ENCODE measurements at regions not wholly inside any gene's neighbourhood (a gene's known extent, or its start where the extent isn't known, plus 50 kb on each side); places are given as distances from the start of the nearest gene placed in this dataset.

DNA sequence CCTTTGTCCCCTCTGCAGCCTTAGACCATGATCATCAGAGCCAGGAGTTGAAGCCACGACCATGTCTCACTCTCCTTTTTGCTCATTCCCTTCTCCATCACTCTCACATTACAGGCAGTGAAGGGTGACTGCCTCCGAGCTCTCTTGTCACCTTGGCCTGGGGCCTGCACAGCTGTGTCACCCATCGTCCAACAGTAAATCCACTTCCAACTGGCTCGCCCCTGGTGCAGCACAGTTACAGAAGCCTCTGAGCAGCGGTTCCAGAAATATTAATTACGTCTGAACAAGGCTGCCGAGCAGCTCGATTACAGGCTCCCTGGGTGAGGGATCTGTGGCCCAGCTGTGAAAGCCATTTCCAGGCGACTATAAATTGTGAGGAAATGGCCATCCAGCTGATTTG lies 528.2 kb downstream of the NR2F2 start:
- no peaks in the 10 kb centered on the region for H3K4me1 ChIP-seq (ENCODE audit: control insufficient read depth, insufficient read depth, low read length)
- CTCF ChIA-PET, result interaction anchor here (0.5 to 1.9 kb wide), 4 partner anchors 8 to 1446 kb away, joined by 3 to 4 read pairs (median 4); no protein-coding TSS in a partner anchor
- no peak overlapping the region for H3K4me3 ChIP-seq (ENCODE audit: low read depth, low read length)
- no peak overlapping the region for H3K27ac ChIP-seq (ENCODE audit: extremely low read depth, low read depth, low read length)
- H3K9me3 ChIP-seq (ENCODE audit: control insufficient read depth, insufficient read depth, low read depth, low read length), result no peaks in the 10 kb centered on the region
- no peaks in the 10 kb centered on the region for H3K36me3 ChIP-seq (ENCODE audit: control insufficient read depth in 2 of 2, insufficient read depth in 1 of 2, low read length in 2 of 2)
- TF ChIP-seq, protein P1, sequence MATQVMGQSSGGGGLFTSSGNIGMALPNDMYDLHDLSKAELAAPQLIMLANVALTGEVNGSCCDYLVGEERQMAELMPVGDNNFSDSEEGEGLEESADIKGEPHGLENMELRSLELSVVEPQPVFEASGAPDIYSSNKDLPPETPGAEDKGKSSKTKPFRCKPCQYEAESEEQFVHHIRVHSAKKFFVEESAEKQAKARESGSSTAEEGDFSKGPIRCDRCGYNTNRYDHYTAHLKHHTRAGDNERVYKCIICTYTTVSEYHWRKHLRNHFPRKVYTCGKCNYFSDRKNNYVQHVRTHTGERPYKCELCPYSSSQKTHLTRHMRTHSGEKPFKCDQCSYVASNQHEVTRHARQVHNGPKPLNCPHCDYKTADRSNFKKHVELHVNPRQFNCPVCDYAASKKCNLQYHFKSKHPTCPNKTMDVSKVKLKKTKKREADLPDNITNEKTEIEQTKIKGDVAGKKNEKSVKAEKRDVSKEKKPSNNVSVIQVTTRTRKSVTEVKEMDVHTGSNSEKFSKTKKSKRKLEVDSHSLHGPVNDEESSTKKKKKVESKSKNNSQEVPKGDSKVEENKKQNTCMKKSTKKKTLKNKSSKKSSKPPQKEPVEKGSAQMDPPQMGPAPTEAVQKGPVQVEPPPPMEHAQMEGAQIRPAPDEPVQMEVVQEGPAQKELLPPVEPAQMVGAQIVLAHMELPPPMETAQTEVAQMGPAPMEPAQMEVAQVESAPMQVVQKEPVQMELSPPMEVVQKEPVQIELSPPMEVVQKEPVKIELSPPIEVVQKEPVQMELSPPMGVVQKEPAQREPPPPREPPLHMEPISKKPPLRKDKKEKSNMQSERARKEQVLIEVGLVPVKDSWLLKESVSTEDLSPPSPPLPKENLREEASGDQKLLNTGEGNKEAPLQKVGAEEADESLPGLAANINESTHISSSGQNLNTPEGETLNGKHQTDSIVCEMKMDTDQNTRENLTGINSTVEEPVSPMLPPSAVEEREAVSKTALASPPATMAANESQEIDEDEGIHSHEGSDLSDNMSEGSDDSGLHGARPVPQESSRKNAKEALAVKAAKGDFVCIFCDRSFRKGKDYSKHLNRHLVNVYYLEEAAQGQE (tag by site-specific recombination; IDR thresholded peaks at IDR 0.05), result no peak
- TF ChIP-seq EGR2 (tag by site-specific recombination; IDR thresholded peaks at IDR 0.05; ENCODE audit: low read depth), result no peak
- TF ChIP-seq, protein P2, sequence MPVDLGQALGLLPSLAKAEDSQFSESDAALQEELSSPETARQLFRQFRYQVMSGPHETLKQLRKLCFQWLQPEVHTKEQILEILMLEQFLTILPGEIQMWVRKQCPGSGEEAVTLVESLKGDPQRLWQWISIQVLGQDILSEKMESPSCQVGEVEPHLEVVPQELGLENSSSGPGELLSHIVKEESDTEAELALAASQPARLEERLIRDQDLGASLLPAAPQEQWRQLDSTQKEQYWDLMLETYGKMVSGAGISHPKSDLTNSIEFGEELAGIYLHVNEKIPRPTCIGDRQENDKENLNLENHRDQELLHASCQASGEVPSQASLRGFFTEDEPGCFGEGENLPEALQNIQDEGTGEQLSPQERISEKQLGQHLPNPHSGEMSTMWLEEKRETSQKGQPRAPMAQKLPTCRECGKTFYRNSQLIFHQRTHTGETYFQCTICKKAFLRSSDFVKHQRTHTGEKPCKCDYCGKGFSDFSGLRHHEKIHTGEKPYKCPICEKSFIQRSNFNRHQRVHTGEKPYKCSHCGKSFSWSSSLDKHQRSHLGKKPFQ (tag by site-specific recombination; IDR thresholded peaks at IDR 0.05), result no peak
- TF ChIP-seq ZNF324 (tag by site-specific recombination; IDR thresholded peaks at IDR 0.05), result no peak
- TF ChIP-seq ZNF248 (tag by site-specific recombination; IDR thresholded peaks at IDR 0.05), result no peak
- no peak for TF ChIP-seq OSR2 (tag by site-specific recombination; IDR thresholded peaks at IDR 0.05)
- TF ChIP-seq, protein P3, sequence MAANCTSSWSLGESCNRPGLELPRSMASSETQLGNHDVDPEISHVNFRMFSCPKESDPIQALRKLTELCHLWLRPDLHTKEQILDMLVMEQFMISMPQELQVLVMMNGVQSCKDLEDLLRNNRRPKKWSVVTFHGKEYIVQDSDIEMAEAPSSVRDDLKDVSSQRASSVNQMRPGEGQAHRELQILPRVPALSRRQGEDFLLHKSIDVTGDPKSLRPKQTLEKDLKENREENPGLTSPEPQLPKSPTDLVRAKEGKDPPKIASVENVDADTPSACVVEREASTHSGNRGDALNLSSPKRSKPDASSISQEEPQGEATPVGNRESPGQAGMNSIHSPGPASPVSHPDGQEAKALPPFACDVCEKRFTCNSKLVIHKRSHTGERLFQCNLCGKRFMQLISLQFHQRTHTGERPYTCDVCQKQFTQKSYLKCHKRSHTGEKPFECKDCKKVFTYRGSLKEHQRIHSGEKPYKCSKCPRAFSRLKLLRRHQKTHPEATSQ (tag by site-specific recombination; IDR thresholded peaks at IDR 0.05), result no peak
- TF ChIP-seq SP3 (tag by site-specific recombination; IDR thresholded peaks at IDR 0.05), result no peak
- no peak for TF ChIP-seq ZNF660 (tag by site-specific recombination; IDR thresholded peaks at IDR 0.05)
- TF ChIP-seq HOXC10 (CRISPR knock-in tag; IDR thresholded peaks at IDR 0.05), result no peak
- TF ChIP-seq ZNF768 (tag by site-specific recombination; IDR thresholded peaks at IDR 0.05), result no peak
- TF ChIP-seq, protein P4, sequence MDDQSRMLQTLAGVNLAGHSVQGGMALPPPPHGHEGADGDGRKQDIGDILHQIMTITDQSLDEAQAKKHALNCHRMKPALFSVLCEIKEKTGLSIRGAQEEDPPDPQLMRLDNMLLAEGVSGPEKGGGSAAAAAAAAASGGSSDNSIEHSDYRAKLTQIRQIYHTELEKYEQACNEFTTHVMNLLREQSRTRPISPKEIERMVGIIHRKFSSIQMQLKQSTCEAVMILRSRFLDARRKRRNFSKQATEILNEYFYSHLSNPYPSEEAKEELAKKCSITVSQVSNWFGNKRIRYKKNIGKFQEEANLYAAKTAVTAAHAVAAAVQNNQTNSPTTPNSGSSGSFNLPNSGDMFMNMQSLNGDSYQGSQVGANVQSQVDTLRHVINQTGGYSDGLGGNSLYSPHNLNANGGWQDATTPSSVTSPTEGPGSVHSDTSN (CRISPR knock-in tag; IDR thresholded peaks at IDR 0.05), result no peak
- no peak for TF ChIP-seq ZNF830 (tag by site-specific recombination; IDR thresholded peaks at IDR 0.05; ENCODE audit: low read depth)
- no peak for TF ChIP-seq ZFP69B (tag by site-specific recombination; IDR thresholded peaks at IDR 0.05)
- TF ChIP-seq, protein P5, sequence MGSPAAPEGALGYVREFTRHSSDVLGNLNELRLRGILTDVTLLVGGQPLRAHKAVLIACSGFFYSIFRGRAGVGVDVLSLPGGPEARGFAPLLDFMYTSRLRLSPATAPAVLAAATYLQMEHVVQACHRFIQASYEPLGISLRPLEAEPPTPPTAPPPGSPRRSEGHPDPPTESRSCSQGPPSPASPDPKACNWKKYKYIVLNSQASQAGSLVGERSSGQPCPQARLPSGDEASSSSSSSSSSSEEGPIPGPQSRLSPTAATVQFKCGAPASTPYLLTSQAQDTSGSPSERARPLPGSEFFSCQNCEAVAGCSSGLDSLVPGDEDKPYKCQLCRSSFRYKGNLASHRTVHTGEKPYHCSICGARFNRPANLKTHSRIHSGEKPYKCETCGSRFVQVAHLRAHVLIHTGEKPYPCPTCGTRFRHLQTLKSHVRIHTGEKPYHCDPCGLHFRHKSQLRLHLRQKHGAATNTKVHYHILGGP (tag by site-specific recombination; IDR thresholded peaks at IDR 0.05), result no peak
- TF ChIP-seq RBAK (tag by site-specific recombination; IDR thresholded peaks at IDR 0.05), result no peak
- TF ChIP-seq, protein P6, sequence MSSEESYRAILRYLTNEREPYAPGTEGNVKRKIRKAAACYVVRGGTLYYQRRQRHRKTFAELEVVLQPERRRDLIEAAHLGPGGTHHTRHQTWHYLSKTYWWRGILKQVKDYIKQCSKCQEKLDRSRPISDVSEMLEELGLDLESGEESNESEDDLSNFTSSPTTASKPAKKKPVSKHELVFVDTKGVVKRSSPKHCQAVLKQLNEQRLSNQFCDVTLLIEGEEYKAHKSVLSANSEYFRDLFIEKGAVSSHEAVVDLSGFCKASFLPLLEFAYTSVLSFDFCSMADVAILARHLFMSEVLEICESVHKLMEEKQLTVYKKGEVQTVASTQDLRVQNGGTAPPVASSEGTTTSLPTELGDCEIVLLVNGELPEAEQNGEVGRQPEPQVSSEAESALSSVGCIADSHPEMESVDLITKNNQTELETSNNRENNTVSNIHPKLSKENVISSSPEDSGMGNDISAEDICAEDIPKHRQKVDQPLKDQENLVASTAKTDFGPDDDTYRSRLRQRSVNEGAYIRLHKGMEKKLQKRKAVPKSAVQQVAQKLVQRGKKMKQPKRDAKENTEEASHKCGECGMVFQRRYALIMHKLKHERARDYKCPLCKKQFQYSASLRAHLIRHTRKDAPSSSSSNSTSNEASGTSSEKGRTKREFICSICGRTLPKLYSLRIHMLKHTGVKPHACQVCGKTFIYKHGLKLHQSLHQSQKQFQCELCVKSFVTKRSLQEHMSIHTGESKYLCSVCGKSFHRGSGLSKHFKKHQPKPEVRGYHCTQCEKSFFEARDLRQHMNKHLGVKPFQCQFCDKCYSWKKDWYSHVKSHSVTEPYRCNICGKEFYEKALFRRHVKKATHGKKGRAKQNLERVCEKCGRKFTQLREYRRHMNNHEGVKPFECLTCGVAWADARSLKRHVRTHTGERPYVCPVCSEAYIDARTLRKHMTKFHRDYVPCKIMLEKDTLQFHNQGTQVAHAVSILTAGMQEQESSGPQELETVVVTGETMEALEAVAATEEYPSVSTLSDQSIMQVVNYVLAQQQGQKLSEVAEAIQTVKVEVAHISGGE (tag by site-specific recombination; conservative IDR thresholded peaks at IDR 0.05; ENCODE audit: low read depth), result no peak
- no peak for TF ChIP-seq ZNF292 (tag by site-specific recombination; IDR thresholded peaks at IDR 0.05; ENCODE audit: borderline replicate concordance, low read depth)
- POLR2A ChIA-PET, result interaction anchor here (0.7 kb wide), 1 partner anchor 13 kb away, joined by 3 read pairs; no protein-coding TSS in a partner anchor

Measured in HEK293 (cell line).